GM12872 (cell line): ENCODE measurements at regions not wholly inside any gene's neighbourhood (a gene's known extent, or its start where the extent isn't known, plus 50 kb on each side); places are given as distances from the start of the nearest gene placed in this dataset.

Source experiments
- TF ChIP-seq, protein P1 (sequence below): IDR thresholded peaks from 3 replicates; pipeline ENCODE4 v1.5.1; 2011; ENCODE audit warnings: low read depth, mild to moderate bottlenecking, low read length, moderate library complexity; ENCODE audit not compliant: insufficient read depth

DNA sequence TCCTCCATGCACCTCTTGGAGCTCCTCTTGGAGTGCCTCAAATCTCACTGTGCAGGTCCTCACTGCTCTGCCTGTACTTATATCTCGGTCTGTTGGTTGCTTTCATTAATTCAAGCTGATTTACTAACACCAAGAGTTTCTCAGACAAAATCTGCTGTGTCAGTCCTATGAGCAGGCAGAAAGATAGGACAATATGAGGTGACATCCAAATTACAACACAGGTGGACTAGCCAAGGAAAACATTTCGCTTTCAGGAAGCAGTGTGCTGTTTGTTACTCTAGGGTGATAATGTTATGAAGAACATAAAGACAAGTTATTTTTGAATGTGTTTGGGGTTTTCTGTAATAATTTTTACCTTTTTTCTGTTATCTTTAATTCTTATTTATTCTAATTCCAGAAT lies 264.1 kb upstream of the ANKH start:
- TF ChIP-seq, protein P1, sequence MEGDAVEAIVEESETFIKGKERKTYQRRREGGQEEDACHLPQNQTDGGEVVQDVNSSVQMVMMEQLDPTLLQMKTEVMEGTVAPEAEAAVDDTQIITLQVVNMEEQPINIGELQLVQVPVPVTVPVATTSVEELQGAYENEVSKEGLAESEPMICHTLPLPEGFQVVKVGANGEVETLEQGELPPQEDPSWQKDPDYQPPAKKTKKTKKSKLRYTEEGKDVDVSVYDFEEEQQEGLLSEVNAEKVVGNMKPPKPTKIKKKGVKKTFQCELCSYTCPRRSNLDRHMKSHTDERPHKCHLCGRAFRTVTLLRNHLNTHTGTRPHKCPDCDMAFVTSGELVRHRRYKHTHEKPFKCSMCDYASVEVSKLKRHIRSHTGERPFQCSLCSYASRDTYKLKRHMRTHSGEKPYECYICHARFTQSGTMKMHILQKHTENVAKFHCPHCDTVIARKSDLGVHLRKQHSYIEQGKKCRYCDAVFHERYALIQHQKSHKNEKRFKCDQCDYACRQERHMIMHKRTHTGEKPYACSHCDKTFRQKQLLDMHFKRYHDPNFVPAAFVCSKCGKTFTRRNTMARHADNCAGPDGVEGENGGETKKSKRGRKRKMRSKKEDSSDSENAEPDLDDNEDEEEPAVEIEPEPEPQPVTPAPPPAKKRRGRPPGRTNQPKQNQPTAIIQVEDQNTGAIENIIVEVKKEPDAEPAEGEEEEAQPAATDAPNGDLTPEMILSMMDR: no peak

DNA sequence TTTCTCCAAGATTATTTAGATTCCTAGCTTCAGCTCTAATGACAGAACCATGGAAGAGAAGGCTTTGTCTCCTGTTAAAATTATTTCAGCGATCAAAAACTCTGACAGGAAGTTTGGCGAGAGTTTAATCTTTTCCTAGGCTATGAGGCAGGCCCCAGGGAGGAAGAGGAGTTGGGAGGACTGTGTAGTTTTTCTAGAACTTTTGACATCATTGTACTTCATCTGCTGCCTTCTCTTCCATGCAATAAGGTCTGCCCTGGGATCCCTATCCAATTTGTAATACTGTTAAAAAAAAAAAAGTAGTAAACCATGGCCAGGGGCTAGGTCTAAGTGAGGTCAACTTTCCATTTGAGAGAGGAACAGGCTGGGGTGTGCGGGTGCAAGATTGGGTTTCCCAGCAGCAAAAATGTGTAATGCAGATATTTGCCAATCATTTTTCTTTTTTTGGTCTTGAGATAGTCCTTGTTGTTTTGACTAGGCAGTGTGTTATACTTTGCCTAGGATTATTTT lies 261.9 kb upstream of the ANKH start:
- TF ChIP-seq, protein P1: no peak

DNA sequence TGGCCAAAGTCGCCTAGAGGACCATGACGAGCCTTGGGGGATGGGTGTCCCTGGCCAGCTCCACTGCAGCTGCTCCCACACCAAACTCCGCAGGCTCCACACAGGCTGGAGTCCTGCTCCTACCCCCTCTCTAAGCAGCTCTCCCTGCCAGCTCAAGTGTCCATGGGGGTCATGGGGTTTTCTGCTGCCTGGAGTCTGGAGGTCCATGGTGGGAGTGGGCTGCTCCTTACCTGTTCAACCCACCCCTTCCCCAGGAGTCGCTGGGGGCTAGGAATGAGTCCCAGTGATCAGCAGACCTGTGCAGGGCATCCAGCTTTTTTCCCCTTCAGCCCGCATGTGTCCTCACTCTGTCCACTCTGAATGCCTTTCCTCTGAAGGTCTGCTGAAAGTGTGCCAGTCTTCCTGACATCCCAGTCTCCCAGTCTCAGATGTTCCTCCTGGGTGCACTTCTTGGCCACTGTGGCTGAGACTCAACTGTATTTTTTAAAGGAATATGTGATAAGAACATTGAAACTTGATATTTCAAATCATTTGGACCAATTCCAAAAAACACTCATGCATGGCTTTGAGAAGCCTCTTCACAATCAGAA lies 261.3 kb upstream of the ANKH start:
- TF ChIP-seq, protein P1: no peak

DNA sequence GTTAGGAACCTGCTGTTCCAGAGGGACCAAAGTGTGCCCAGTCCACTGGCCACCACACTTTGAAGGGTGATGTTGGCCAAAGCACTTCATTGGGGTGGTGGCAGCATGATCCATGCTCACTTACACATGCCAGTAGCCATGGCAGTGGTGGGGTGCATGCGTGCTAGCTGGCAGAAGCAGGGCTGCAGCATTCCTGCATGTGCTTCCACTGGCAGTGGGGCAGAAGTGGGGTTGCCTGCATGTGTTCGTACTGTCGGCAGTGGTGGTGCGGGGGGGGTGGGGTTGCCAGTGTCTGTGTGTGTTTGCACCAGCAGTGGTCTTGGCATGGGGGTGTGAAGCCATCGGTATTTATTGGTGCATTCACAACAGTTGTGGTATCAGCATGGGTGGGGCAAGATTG lies 260.3 kb upstream of the ANKH start:
- TF ChIP-seq, protein P1: no peak

DNA sequence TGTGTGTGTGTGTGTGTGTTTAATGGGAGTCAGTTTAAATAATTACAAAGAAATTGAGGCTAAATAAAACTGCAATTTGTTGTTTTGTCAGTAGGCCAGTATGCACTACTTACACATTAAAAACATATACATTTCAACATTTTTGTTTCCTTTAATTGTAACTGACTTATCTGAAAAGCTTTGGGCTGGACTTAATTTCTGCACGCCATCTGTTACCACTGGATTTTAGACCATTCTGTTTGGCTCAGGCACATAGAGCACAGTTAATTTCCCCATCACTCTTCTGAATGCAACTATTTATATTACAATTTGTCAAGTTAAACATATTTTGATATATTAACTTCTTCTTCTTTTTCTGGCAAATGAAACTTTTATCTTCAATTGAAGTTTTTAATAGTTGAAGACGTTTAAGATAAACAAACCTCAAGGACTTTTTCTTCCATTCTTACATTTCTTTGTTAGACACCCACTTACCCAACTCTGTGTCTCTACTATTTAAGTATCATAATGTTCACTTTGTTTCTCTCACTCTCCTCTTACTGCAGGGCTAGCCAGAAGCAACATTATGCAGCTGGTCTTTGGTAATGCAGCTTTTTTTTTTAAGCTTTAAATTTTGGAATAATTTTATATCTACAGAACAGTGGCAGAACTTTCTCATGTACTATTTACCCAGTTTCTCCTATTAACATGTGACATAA lies 253.4 kb upstream of the ANKH start:
- TF ChIP-seq, protein P1: no peak

DNA sequence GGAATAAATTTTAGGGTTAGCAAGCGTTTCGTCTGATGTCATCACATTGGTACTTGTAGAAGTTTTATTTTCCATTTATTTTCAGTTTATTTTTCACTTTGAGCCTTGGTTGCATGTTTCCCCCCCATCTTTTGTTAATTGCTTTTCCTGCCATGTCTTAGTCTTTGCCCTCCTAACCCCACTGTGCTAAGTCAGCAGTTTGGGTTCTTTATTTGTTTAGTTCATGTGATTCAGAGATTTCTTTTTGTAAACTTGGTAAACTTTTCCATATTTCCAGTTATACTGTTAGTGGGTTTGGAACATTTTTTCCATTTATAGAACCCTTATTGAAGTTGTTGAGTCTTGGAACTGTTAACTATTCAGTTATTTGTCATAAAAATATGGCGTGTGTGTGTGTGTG lies 252.9 kb upstream of the ANKH start:
- TF ChIP-seq, protein P1: no peak

DNA sequence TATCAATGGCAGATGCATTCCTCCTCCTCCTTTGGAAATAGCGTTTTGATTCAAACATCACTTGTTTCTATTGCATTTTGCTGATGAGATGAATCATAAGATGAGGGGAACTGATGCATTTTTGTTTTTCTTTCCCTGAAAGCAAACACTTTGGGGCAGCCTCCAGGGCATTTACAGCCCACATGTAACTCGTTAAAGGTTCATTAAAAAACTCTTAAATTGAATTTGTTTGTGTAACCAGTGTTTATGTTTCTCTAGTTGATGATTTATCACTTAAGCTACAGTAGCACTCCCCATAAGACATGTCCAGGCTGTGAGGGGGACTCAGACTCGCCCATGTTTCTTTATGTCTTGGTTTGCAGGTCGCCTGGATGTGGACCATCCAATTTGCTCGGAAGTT lies 246.1 kb upstream of the ANKH start:
- TF ChIP-seq, protein P1: no peak
